GM10248 (cell line): ENCODE measurements at regions not wholly inside any gene's neighbourhood (a gene's known extent, or its start where the extent isn't known, plus 50 kb on each side); places are given as distances from the start of the nearest gene placed in this dataset.

Source experiments
- CTCF ChIA-PET: fragments of 300-600 bp; sonication (Branson Sonifier 250); formaldehyde crosslinking; extraction: SDS; loops from one replicate; lab custom pipeline; 2021; ENCODE audit warnings: antibody characterized with exemption; lab: Yijun Ruan, JAX
- POLR2A ChIA-PET: fragments of 350-650 bp; sonication (Branson Sonifier 250); formaldehyde crosslinking; extraction: SDS; loops from one replicate; lab custom pipeline; 2020; ENCODE audit warnings: antibody characterized with exemption; lab: Yijun Ruan, JAX
- DNase-seq: peaks from one replicate; pipeline ENCODE4 v3.0.0; 2012; ENCODE audit errors: extremely low spot score
- TF ChIP-seq, protein P1 (sequence below): IDR thresholded peaks from 2 replicates; pipeline ENCODE4 v1.5.1; 2012; ENCODE audit warnings: mild to moderate bottlenecking, low read depth; ENCODE audit errors: extremely low read depth, missing control alignments, control extremely low read depth

DNA sequence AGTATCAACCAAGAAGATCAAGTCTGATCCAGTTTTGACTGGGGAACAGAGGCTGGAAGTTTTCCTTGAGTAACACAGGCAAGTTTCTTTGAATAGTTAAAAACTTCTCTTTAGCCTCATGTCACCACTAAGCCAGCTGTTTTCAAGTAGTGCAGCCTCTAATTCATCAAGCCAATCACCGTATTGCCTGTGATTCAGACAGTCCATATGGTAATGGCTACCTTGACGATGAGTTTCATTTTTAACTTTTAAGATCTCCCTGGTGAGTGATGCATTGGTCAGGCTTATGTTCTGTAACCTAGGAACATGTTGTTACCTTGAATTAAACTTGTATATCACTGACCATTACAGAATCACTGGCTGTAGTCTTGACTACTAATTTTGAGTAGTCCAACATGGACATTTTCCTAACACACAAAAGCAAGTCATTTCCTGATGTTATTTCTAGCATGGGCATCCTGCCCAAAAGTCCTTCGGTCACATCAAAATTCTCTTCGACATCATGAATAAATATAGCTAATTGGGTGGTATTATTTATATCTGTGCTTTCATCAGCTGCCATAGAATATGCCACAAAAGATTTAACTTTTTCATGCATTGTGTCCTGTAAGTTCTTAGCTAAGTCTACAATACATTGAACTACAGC is 238.8 kb upstream of the GCFC2 start:
- ChIA-PET POLR2A (no interaction called here), CTCF (no interaction called here)
- no peak for DNase-seq
- TF ChIP-seq, protein P1, sequence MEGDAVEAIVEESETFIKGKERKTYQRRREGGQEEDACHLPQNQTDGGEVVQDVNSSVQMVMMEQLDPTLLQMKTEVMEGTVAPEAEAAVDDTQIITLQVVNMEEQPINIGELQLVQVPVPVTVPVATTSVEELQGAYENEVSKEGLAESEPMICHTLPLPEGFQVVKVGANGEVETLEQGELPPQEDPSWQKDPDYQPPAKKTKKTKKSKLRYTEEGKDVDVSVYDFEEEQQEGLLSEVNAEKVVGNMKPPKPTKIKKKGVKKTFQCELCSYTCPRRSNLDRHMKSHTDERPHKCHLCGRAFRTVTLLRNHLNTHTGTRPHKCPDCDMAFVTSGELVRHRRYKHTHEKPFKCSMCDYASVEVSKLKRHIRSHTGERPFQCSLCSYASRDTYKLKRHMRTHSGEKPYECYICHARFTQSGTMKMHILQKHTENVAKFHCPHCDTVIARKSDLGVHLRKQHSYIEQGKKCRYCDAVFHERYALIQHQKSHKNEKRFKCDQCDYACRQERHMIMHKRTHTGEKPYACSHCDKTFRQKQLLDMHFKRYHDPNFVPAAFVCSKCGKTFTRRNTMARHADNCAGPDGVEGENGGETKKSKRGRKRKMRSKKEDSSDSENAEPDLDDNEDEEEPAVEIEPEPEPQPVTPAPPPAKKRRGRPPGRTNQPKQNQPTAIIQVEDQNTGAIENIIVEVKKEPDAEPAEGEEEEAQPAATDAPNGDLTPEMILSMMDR: no peak

DNA sequence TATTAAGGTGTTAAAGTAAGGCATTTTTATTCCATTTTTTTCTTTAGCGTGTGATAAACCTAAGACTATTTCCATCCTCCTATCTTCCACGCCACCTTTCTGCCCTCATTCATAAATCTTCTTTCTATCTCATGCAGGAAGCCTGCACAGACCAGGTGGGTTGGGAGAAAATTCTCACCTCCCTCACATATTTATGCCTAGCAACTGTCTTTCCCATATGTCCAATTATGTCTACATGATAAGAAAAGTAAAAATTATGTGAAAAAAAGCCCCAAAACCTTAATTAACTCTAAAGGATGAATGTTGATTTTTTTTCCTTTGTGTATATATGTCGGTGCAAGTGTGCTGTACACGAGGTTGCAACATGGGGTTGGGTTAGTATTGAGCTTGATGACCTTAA is 225.6 kb upstream of the GCFC2 start:
- DNase-seq: no peak
- POLR2A ChIA-PET: no interaction called here
- CTCF ChIA-PET: interaction anchor here (1.9 kb wide), 1 partner anchor 15 kb away, joined by 4 read pairs; no protein-coding TSS in a partner anchor
- TF ChIP-seq, protein P1: no peak

DNA sequence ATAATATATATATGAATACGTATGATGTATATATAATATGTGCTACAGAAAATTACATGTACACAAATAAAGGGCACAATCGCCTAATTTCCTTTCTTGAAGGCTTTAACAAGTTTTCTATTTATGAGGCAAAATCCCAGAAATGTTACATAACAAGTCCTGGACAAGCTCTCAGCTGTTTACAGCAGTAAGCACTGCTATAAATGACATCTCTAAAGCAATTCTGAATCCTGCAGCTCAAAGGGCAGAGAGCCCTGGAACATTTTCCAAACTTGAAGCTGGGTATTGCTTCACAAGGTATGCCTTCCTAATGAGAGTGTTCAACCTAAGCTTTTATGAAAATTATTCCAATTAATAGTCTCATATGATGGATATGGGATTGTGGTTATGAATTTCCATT is 222.3 kb upstream of the GCFC2 start:
- CTCF ChIA-PET: interaction anchor here (0.6 kb wide), 1 partner anchor 9 kb away, joined by 3 read pairs; no protein-coding TSS in a partner anchor
- TF ChIP-seq, protein P1: no peak

DNA sequence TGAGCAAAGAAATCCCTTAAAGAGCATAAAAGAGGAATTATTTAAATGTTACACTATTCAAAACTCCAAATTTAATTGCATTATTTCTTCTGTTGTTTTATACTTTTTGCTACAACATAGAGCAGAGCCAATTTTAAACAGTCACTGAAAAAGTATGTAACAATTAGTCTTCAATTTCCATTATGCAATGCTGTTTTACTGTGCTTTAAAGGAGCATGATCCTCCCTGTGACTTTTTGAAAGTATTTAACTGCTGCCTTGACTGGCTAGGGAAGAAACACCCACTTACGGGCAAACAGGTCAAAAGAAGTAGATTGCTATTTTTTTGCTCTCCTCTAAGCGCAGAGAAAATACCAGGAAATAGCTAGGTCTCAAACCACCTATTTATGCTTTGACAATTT is 217.4 kb upstream of the GCFC2 start:
- TF ChIP-seq, protein P1: no peak
- POLR2A ChIA-PET: no interaction called here
- DNase-seq: no peak
- CTCF ChIA-PET: no interaction called here

More for the DNA sequence above, 222.3 kb upstream of the GCFC2 start:
- no peak for DNase-seq
- POLR2A ChIA-PET: no interaction called here

DNA sequence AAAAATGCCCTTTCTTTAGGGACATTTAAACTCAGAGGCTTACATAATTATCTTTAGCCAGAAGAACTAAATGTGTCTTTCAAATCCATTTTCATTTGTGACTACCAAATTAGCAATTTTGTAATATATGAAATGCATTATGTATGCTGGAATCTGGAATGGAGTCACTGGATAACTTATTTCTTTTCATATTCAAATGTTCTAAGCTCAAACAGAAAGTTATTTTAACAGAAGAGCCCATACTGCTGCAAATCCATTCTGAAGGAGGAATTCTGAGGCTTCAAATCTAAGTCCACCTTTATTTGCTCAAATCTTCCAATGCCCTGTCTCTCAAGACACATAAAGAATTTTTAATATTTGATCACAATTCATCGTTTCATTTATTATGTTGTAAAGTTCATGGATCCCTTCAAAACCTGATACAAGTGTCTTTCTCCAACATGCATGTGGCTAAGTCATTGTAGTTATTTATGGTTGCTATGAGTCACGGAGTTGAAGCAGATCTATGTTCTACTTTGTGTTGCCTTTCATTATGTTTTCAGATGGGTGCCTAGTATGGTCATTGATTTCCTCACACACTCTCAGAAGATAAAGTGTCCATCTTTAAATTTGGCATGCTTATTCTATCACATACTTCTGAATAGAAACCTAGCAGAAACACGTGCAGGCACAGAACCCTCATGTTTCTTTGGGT is 214.8 kb upstream of the GCFC2 start:
- no peak for DNase-seq
- TF ChIP-seq, protein P1: no peak
- CTCF ChIA-PET: no interaction called here
- POLR2A ChIA-PET: no interaction called here

DNA sequence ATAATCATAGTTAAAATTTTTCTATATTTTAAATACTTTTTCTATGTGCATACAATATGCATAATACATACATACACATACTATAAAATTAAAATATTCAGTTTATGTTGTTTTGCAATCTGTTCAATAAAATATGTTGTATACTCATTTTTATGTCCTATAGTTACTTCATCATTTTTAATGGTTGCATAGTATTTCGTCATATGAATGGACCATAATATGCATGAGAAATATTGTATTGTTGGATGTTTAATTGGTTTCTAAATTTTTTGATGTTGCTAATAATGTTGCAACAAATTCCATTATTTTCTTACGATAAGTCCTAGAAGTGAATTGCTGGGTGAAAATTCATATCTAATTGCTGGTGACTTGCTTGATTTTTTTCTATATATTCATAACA is 211.5 kb upstream of the GCFC2 start:
- CTCF ChIA-PET: no interaction called here
- TF ChIP-seq, protein P1: no peak
- POLR2A ChIA-PET: no interaction called here
- no peak for DNase-seq
